Sciatic nerve (tissue), 2 donors: ENCODE measurements at regions not wholly inside any gene's neighbourhood (a gene's known extent, or its start where the extent isn't known, plus 50 kb on each side); places are given as distances from the start of the nearest gene placed in this dataset.
"Not testable (repeated sequence)": the region's sequence is repeated elsewhere in the genome, so short reads cannot be mapped to it uniquely, and the experiment has no call there.

ENCODE experiments used
- ATAC-seq: fragments of 200-7000 bp; cut with Tn5 transposase; one replicate; pipeline ENCODE4 v1.9.1; 2020; ENCODE audit warnings: mild to moderate bottlenecking, moderate library complexity
- DNase-seq: peaks from one replicate; pipeline ENCODE4 v3.0.0-alpha.2; 2020; ENCODE audit warnings: low spot score
- intact Hi-C: fragments of 100-400 bp; cut with DNase I; formaldehyde crosslinking; loops from one replicate; pipeline ENCODE4 v1.14.2; 2022
- donor health status: DM: no; HTN: no; CAD: no.
- donor health status: DM: no; HTN: no; CAD: no.

DNA sequence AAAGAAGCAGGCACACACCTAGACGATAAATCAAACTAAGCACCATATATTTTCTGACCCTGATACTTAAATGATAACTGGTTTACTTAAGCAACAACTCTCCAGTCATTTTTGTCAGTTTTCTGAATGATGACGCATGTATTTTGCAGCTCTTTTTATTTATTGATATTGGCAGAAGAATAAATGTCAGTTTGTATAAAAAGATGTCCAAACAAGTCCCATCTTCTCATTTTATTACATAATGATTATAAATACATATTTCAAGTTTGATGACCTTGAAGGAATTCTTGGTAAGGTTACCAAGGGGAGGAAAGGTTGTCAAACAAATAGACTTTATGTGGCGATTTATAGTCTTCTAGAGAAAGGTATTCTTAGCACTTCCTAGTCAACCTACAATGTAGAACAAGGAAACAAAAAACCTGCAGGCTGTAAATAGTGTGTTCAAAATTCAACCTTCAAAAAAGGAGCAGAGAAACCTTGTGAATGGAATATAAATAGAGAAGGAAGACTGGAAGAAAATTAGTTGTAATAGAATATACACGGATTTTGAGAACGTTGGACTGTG, 190.7 kb downstream of the JRKL start:
- DNase-seq: no peak
- ATAC-seq: no peak
- intact Hi-C loops: no loop called here

DNA sequence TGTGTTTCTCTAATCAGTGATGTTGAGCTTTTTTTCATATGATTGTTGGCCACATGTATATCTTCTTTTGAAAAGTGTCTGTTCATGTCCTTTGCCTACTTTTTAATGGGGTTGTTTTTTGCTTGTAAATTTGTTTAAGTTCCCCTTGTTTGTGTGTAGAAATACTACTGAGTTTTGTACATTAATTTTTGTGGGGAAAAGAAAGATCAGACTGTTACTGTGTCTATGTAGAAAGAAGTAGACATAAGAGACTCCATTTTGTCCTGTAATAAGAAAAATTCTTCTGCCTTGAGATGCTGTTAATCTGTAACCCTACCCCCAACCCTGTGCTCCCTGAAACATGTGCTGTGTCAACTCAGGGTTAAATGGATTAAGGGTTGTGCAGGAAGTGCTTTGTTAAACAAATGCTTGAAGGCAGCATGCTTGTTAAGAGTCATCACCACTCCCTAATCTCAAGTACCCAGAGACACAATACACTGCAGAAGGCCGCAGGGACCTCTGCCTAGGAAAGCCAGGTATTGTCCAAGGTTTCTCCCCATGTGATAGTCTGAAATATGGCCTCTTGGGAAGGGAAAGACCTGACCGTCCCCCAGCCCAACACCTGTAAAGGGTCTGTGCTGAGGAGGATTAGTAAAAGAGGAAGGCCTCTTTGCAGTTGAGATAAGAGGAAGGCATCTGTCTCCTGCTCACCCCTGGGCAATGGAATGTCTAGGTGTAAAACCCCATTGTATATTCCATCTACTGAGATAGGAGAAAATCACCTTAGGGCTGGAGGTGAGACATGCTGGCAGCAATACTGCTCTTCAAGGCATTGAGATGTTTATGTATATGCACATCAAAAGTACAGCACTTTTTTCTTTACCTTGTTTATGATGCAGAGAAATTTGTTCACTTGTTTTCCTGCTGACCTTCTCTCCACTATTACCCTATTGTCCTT, 196.4 kb downstream of the JRKL start:
- DNase-seq, intact Hi-C loops, ATAC-seq: not testable (repeated sequence)

DNA sequence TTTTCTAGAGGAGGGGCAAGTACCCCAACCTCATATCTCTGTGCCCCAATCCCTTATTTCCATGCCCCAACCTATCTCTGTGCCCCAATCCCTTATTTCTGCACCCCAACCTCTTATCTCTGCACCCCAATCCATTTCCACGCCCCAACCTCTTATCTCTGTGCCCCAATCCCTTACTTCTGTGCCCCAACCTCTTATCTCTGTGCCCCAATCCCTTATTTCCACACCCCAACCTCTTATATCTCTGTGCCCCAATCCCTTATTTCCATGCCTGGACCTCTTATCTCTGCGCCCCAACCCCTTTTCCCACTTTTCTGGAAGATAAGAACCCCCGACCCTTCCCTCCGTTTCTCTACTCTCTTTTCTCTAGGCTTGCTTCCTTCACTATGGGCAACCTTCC, 199.0 kb downstream of the JRKL start:
- ATAC-seq, intact Hi-C loops, DNase-seq: not testable (repeated sequence)

DNA sequence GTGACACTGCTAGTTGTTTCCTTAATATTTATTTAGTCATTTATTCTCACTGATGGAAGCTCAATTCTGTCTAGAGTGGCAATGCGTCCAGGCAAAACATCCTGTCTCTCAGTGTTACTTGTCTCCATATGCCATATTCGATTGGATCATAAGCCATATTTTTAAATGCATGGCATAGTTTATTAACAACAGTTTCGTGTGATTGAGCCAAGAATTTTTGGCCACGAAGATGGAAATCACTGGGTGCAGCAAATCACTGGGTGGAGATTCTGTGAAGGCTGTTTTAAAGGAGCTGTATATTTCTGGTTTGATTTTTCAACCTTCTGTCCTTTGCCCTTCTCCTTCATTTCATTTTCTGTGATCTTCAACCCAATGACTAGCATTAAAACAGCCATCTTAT, 205.2 kb downstream of the JRKL start:
- intact Hi-C loops: no loop called here
- DNase-seq (no peak), ATAC-seq (no peak)

DNA sequence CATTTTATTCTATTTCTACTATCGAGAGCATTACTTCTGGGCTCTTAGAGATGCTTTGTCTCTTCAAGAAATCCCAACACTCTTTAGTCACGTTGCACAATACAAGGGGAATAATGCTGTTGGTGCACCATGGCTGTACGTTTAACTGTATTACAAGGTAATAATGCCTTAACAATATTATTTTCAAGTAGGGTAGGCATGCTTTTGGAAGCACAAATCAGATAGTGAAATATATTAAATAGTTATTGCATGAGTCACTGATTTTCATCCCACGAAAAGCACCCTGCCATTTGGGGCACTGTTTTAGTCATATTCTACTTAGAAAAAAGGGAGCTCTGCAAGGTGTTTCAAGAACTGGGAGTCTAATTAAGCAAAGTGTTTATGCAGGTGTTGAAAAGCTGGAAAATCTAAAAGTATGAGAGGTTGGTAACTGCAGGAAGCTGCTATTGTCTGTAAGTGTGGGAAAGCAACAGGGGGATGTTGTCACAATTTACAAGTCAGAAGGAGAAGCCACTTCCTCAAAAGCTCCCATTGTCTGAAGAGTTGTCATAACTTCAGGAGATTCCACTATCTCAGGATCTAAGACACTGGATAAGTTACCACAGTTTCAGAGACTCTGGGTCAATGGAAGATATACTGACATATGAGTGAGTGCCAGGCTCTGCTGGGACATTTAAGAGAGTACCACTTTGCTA, 218.2 kb downstream of the JRKL start:
- no peak for ATAC-seq
- DNase-seq: no peak
- intact Hi-C loops: no loop called here

DNA sequence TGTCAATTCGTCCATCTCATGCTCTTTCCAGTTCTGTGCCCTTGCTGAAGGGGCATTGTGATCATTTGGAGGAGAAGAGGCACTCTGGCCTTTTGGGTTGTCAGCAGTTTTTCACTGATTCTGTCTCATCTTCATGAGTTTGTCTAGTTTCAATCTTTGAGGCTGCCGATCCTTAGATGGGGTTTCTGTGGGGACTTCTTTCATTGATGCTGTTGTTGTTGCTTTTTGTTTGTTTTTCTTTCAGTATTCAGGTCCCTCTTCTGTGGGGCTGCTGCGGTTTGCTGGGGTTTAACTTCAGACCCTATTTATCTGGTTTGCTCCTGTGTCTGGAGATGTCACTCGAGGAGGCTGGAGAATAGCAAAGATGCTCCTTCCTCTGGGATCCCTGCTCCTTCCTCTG, 224.3 kb downstream of the JRKL start:
- intact Hi-C loops: no loop called here
- no peak for DNase-seq
- no peak for ATAC-seq

DNA sequence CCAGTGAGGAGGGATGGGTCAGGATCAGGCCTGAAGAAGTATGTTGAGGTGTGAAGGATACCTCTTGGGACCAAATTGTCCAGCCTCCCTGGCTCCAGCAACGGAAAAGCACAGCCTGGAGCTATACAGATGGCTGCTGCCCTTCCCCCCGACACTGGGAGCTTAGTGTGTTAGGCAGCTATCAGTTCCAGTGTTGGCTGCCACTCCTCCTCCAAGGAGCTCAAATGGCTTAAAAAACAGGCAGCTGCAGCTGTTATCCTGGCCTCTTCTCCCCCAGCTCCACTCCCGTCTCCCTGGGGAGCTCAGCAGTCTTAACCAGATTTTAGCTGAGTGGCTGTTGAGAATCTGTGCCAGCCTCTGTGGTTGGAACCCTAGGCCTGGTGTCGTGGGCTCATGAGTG, 225.0 kb downstream of the JRKL start:
- no peak for ATAC-seq
- DNase-seq: no peak
- intact Hi-C loops: no loop called here

DNA sequence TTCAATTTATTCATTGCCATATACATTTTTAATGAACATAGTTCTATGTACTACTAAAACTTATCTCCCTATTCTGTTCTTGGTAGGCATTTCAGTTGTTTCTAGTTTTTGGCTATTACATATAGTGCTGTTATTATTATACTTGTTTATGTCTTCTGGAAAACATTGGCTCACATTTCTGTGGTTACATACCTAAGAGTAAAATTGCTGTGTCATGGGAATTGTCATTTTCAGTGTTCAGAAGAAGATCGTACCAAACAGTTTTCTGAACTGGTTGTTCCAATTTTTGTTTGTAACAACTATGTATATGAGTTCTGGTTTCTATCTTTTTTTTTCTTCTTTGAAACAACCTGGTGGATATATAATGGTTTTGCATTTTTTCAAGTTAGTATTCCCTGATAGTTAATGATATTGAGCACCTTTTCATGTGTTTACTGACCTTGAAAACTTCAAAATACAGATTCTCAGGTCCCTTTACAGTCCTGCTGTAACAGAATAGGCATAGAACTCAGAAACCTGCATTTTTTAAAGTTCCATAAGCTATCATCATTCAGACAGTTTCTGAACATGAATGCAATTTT, 230.7 kb downstream of the JRKL start:
- intact Hi-C loops: no loop called here
- ATAC-seq: no peak
- DNase-seq: no peak

DNA sequence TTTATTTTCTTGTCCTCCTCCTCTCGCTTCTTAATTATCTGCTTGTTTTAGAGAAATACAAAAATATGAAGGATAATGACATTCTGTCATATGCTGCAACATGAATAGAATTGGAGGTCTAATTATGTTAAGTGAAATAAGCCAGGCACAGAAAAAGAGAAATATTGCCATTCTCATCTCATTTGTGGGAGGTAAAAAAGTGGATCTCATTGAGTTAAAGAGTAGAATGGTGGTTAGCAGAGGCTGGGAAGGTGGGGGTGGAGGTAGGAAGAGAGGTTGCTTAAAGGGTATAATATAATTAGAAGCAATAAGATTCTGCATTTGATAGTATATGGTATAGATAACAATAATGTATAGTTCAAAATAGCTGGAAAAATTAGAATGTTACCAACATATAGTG, 231.3 kb downstream of the JRKL start:
- ATAC-seq: no peak
- intact Hi-C loops: no loop called here
- DNase-seq: no peak

DNA sequence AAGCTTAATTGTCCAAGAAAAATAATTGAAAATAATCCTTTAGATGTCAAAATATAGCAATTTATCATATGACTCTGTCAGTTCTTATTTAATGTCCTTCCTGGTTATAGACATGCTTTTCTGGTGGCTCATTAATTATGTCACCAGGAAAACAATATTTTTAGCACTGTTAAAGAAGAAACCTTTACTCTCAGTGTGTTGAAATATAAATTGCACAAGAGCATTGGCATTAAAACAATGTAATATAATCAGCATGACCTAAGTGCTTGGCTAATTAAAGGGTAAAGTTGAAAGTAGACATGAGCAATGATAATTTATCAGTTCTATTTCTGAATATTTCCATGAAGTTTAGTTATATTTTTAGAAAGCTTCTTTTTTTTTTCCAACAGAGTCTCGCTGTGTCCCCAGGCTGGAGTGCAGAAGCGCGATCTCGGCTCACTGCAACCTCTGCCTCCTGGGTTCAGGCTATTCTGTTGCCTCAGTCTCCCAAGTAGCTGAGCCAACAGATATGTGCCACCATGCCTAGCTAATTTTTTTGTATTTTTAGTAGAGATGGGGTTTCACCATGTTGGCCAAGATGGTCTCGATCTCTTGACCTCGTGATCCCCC, 232.3 kb downstream of the JRKL start:
- ATAC-seq (peak; percentile 42), DNase-seq (no peak)
- intact Hi-C loops: no loop called here

DNA sequence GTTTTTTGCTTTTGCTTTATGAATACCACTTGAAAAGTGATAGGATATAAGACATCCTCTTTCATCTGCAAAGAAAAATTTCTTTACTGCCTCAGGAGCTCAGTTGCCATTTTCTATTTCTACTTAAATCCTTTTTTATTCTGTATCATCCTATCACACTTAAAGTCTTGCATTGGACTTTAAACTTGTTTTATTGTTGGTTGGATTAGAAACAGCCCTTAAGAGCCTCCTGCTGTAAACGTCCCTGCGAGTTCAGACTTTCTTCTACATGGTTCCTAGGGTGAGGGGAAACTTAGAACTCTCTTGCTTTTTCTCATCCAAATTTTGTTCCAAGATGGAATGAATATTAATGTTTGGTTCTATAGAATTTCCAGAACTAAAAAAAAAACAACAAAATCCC, 234.3 kb downstream of the JRKL start:
- DNase-seq (no peak), ATAC-seq (no peak)
- intact Hi-C loops: no loop called here

DNA sequence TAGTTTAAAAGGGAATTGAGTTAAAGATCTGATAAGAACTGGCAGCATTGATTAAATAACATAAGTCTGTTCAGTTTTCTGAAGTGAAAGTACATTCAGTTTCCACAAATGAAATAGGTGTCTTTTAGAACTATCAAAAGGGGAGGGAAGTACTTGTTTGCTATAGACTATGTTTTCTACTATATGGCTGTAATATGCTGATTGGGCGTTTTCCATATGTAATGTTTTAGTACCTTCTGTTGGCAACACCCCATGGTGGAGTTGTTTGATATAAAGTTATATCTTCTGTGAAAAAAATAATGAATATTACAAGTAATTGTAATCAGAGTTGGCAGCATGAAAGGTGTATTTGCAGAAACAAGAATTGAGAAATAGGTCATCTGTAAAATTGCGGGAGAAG, 237.6 kb downstream of the JRKL start:
- no peak for ATAC-seq
- intact Hi-C loops: no loop called here
- no peak for DNase-seq

DNA sequence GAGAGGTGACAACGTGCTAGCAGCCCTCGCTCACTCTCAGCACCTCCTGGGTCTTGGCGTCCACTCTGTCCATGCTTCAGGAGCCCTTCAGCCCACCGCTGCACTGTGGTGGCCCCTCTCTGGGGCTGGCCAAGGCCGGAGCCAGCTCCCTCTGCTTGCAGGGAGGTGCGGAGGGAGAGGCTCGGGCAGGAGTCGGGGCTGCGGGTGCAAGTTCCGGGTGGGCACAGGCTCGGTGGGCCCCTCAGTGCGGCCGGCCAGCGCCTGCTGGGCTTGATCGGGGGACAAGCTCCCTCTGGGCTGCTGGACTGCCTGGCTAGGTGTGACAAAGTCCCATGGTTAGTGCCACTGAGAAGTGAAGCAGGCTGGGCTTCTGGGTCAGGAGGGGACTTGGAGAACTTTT, 245.8 kb downstream of the JRKL start:
- intact Hi-C loops: no loop called here
- DNase-seq: no peak
- no peak for ATAC-seq

DNA sequence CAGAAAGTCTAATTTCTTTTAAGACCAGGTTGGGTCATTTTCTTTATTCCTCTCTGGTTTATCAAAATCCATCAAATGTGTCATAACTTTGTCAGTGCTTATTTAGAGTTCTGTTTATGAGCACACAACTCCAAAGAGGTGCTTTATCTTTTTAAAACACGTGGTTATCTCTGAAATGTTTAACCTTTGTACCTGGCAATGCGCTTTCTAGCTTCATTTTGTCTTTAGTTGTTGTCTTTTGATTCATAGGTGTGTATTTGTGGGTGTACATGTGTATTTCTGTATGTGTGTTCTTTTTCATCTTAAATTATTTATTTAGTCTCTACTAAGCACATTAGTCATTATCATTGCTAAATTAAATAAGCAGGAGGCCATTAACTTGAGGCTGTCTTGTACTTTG, 251.4 kb downstream of the JRKL start:
- intact Hi-C loops: no loop called here
- ATAC-seq: no peak
- no peak for DNase-seq

DNA sequence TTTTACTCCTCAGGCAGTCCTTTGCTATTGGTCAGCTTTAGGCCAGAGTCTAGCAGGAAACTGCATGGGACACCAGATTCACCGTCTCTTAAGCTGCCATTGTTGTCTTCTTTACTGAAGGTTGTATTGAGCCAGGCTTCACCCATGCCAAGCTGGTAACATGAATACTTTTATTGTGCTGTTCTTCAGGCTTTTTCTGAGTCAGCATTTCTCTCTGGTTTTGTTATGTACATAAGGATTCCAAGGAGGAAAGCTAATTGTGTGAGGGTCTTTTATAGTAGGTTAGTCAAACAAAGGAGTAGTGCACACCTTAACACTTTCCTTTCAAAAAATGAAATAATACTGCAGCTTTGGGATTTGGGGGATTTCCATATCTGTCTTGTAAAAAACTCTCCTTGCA, 252.8 kb downstream of the JRKL start:
- intact Hi-C loops: no loop called here
- no peak for ATAC-seq
- no peak for DNase-seq

DNA sequence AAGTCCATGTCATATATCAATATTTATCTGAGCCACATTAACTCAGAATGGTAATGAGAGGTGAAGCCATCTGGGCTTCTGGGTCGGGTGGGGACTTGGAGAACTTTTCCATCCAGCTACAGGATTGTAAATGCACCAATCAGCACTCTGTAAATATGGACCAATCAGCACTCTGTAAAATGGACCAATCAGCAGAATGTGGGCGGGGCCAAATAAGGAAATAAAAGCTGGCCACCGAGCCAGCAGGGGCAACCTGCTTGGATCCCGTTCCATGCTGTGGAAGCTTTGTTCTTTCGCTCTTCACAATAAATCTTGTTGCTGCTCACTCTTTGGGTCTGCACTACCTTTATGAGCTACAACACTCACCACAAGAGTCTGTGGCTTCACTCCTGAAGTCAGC, 253.4 kb downstream of the JRKL start:
- DNase-seq (no peak), ATAC-seq (no peak)
- intact Hi-C loops: no loop called here

DNA sequence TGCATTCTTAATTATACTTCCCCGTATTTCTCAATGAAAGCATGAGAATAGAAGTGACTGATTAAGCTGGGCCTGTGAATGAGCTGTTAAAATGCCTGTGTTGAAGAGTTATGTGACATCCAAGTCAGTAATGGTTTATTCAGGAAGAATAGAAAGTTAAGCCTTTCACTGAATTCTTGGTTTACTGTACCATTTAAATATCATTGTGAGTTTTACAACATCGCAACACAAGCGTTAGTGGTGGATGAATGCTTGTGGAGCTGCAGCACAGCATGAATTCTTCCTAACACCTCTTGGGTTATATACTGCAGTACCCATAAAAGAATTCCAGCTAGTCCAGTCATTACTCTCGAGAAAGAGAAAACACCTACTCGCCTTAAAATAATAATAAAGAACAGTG, 257.8 kb downstream of the JRKL start:
- ATAC-seq (no peak), DNase-seq (no peak)
- intact Hi-C loops: no loop called here

DNA sequence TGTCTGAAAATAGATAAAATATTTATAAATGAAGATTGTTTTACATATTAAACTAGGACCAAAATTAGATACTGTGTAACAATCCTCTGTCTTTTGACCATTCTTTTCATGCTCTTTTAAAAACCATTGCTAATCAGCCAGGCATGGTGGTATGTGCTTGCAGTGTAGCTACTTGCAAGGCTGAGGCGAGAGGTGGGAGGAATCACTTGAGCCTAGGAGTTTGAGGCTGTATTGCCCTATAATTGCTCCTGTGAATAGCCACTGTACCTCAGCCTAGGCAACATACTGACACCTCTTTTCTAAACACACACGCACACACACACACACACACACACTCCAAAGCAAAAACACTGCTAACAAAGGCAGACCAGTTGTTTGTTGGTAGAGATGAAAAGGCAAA, 259.2 kb downstream of the JRKL start:
- ATAC-seq: no peak
- intact Hi-C loops: no loop called here

DNA sequence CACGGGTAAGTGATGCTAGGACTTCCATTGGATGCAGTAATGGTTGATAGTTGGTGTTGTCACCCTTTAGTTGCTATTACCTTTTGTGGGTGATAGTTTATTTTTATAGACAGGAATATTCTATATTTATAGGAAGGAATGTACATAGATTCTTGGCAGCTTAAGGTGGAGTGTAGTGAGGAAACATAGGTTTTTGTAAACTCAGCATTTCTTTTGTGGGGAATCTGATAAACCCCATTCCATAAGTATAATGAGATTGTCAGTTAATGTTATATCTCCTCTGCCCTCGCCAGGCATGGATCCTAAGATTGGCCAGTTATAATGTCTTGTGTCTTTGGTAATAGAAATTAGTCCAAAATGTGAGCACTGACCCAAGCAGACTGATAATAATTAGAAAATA, 262.7 kb downstream of the JRKL start:
- intact Hi-C loops: no loop called here
- no peak for ATAC-seq
- no peak for DNase-seq

More for the DNA sequence above, 259.2 kb downstream of the JRKL start:
- DNase-seq: no peak

DNA sequence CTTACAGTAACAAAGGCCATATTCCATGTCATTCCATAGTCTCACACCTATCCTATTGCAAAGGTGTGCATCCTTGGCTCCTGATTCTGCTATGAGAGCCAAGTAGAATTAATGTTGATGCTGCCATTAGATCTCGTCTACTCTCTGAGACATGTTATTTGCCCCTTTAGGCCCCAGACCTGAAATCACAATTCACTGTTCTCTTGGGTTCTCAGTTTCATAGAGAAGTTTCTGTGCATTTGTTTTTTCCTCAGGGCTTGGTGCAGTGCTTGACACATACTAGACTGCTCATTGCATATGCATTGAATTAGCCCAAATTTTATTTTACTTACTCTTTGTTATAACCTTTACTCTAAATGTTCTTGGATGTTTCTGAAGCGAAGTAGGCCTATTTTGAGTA, 265.7 kb downstream of the JRKL start:
- ATAC-seq: no peak
- intact Hi-C loops: no loop called here

More for the DNA sequence above, 265.7 kb downstream of the JRKL start:
- DNase-seq: no peak
